Smooth muscle cell (in vitro differentiated cells): ENCODE measurements at regions not wholly inside any gene's neighbourhood (a gene's known extent, or its start where the extent isn't known, plus 50 kb on each side); places are given as distances from the start of the nearest gene placed in this dataset.
A peak's percentile ranks its signal among the peaks of the same experiment; 100 is the strongest.

Experiments used
- DNase-seq: peaks from one replicate; lab custom pipeline; 2025; ENCODE audit not compliant: unreplicated experiment; lab: John Stamatoyannopoulos, UW
- H2AFZ ChIP-seq: fragments of 200-600 bp; sonication (generic); 2 replicates; pipeline ENCODE4 v1.6.0; 2016; ENCODE audit warnings: antibody characterized with exemption, low read depth, mild to moderate bottlenecking
- H3F3A ChIP-seq: fragments of 200-600 bp; sonication (generic); 2 replicates; pipeline ENCODE4 v1.6.0; 2017; ENCODE audit warnings: antibody characterized with exemption, low read depth
- H3K27ac ChIP-seq: fragments of 200-600 bp; sonication (generic); 2 replicates; pipeline ENCODE4 v1.5.1; 2016; ENCODE audit warnings: low read depth, mild to moderate bottlenecking
- H3K27me3 ChIP-seq: fragments of 200-600 bp; sonication (generic); 2 replicates; pipeline ENCODE4 v1.6.1; 2016; ENCODE audit warnings: low read depth, mild to moderate bottlenecking
- H3K36me3 ChIP-seq: fragments of 200-600 bp; sonication (generic); 2 replicates; pipeline ENCODE4 v1.5.1; 2016; ENCODE audit warnings: low read depth
- H3K4me1 ChIP-seq: fragments of 200-600 bp; sonication (generic); 2 replicates; pipeline ENCODE4 v1.5.1; 2016; ENCODE audit warnings: low read depth
- H3K4me2 ChIP-seq: fragments of 200-600 bp; sonication (generic); 2 replicates; pipeline ENCODE4 v1.6.0; 2016; ENCODE audit warnings: mild to moderate bottlenecking
- H3K4me3 ChIP-seq: fragments of 200-600 bp; sonication (generic); 2 replicates; pipeline ENCODE4 v1.5.1; 2016; ENCODE audit warnings: mild to moderate bottlenecking
- H3K79me2 ChIP-seq: fragments of 200-600 bp; sonication (generic); 2 replicates; pipeline ENCODE4 v1.6.0; 2016; ENCODE audit warnings: low read depth, mild to moderate bottlenecking
- H3K9ac ChIP-seq: fragments of 200-600 bp; sonication (generic); 2 replicates; pipeline ENCODE4 v1.6.0; 2016; ENCODE audit warnings: low read depth
- H3K9me3 ChIP-seq: fragments of 200-600 bp; sonication (generic); replicated peaks from 2 replicates; pipeline ENCODE4 v1.5.1; 2016; ENCODE audit warnings: low read depth
- H4K20me1 ChIP-seq: fragments of 200-600 bp; sonication (generic); 2 replicates; pipeline ENCODE4 v1.6.0; 2016; ENCODE audit warnings: low read depth
- WGBS: methylation state at CpG from one replicate; pipeline ENCODE4 v1.1.7; 2016; ENCODE audit warnings: low lambda C conversion rate; 5-methylcytosine and 5-hydroxymethylcytosine counted together
- TF ChIP-seq, protein P1 (sequence below): fragments of 200-600 bp; sonication (generic); IDR thresholded peaks from 2 replicates; pipeline ENCODE4 v1.5.1; 2017; ENCODE audit warnings: borderline replicate concordance, mild to moderate bottlenecking, antibody characterized with exemption; ENCODE audit not compliant: insufficient read depth, poor library complexity, severe bottlenecking

DNA sequence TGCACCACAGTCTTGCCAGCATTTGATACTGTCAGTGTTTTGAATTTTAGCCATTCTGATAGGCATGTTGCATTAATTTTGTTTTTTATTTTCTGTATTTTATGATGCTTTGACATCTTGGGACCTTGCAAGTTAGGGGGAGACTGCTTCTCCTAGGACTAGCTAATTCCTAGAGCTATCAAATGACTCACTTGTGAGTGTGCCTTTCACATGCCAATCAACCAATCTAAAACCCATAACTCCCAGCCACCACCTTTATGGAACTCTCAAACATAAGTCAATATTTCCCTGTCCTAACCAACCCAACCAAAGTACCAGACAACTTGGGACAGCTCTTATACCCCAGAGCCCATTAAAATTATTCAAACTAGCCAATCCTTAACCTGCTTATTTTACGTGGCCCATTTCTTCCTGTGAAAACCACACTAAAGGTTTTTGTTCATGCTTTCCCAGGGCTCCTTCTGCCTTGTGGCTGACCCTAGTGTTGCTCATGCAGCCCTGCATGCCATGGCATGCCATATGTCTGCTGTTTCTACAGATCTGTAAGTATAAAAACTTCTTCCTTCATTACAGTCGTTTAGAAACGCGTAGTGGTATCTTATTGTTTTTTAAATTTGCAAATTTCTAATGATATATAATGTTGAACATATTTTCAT, 230.1 kb downstream of the GPD2 start:
- TF ChIP-seq, protein P1, sequence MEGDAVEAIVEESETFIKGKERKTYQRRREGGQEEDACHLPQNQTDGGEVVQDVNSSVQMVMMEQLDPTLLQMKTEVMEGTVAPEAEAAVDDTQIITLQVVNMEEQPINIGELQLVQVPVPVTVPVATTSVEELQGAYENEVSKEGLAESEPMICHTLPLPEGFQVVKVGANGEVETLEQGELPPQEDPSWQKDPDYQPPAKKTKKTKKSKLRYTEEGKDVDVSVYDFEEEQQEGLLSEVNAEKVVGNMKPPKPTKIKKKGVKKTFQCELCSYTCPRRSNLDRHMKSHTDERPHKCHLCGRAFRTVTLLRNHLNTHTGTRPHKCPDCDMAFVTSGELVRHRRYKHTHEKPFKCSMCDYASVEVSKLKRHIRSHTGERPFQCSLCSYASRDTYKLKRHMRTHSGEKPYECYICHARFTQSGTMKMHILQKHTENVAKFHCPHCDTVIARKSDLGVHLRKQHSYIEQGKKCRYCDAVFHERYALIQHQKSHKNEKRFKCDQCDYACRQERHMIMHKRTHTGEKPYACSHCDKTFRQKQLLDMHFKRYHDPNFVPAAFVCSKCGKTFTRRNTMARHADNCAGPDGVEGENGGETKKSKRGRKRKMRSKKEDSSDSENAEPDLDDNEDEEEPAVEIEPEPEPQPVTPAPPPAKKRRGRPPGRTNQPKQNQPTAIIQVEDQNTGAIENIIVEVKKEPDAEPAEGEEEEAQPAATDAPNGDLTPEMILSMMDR = no peak
- WGBS = 72% methylated on average over 4 of the region's 4 CpGs
- no peak for DNase-seq

DNA sequence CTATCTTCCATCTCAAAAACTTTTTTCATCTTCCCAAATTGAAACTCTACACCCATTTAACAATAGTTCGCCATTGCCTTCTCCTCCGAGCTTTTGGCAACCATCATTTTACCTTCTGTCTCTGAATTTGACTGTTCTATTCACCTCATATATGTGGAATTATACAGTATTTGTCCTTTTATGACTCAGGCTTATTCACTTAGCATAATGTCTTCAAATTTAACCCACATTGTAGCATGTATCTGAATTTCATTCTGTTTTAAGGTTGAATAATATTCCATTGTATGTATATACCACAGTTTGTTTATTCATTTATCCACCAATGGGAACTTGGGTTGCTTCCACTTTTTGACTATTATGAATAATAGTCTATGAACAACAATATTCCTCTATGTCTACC, 233.9 kb downstream of the GPD2 start:
- Histone ChIP-seq H3K27ac (no peak overlapping the region), H2AFZ (no peak overlapping the region), H3K4me3 (no peak overlapping the region), H3K4me2 (no peak overlapping the region), H3K9ac (no peak overlapping the region), H3K9me3 (no peaks in the 10 kb centered on the region), H3K79me2 (no peaks in the 10 kb centered on the region), H3K4me1 (no peaks in the 10 kb centered on the region), H3K36me3 (no peaks in the 10 kb centered on the region), H3K27me3 (no peaks in the 10 kb centered on the region), H4K20me1 (no peaks in the 10 kb centered on the region), H3F3A (no peaks in the 10 kb centered on the region)
- 98% methylated on average over 2 of the region's 2 CpGs for WGBS
- TF ChIP-seq, protein P1 = no peak
- no peak for DNase-seq

More for the DNA sequence above, 230.1 kb downstream of the GPD2 start:
- Histone ChIP-seq H3K79me2 (no peaks in the 10 kb centered on the region), H2AFZ (no peak overlapping the region), H4K20me1 (no peaks in the 10 kb centered on the region), H3K4me2 (peak overlapping the region; percentile 2), H3K36me3 (no peaks in the 10 kb centered on the region), H3K4me1 (no peaks in the 10 kb centered on the region), H3K9me3 (no peaks in the 10 kb centered on the region), H3K27ac (no peak overlapping the region), H3K9ac (no peak overlapping the region), H3K27me3 (no peaks in the 10 kb centered on the region), H3K4me3 (no peak overlapping the region), H3F3A (no peaks in the 10 kb centered on the region)

DNA sequence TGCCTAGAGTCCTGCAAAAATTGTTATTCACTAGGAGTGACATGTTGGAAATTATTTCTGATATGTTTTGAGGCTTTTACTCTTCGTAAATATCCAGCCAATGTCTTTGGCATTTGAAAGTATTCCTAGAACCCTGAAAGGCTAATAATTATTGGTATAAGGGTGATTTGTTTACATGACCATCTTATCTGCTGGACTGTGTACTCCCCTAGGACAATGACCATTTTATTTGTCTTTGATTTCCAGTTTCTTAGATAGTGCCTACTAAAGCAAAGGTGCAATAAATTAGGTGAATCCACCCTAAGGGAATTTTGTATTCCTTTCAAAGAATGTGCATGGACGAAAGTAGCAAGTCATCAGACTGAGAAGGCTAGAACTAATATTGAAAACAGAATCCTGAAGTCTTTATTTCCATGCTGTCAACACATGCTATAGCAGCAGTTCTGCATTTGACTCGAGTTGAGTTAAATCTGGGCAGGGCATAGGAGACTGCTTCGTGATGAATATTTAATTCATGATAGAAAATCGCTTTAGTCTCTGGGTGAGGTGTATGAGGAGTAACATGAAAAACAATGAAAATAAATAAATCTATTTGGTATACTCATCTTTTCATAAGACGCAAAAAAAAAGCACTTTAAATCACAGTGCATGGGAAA, 235.7 kb downstream of the GPD2 start:
- Histone ChIP-seq H4K20me1 (no peaks in the 10 kb centered on the region), H3K4me1 (no peaks in the 10 kb centered on the region), H3K9me3 (no peaks in the 10 kb centered on the region), H3K79me2 (no peaks in the 10 kb centered on the region), H3F3A (no peaks in the 10 kb centered on the region), H3K36me3 (no peaks in the 10 kb centered on the region), H3K4me3 (no peak overlapping the region), H3K27me3 (no peaks in the 10 kb centered on the region), H3K27ac (no peak overlapping the region), H3K9ac (no peak overlapping the region), H2AFZ (no peak overlapping the region), H3K4me2 (no peak overlapping the region)
- WGBS = 75% methylated on average over 6 of the region's 6 CpGs
- no peak for DNase-seq
- TF ChIP-seq, protein P1 = no peak
